DMS 273 (cell line): ENCODE measurements at regions not wholly inside any gene's neighbourhood (a gene's known extent, or its start where the extent isn't known, plus 50 kb on each side); places are given as distances from the start of the nearest gene placed in this dataset.
"Not testable (repeated sequence)": the region's sequence is repeated elsewhere in the genome, so short reads cannot be mapped to it uniquely, and the experiment has no call there.

Experiments
- DNase-seq: peaks from one replicate; lab custom pipeline; 2025; ENCODE audit not compliant: unreplicated experiment; lab: John Stamatoyannopoulos, UW

- DNase-seq = peak; percentile 90
Measured at GRCh38 chr7:131688738-131689661, 132.6 kb upstream of the PODXL start.

GRCh38 chr7:131687296-131687695 is 130.9 kb upstream of the PODXL start:
- DNase-seq = no peak

GRCh38 chr7:131686833-131687232 is 130.4 kb upstream of the PODXL start:
- DNase-seq = no peak

GRCh38 chr7:131683536-131684125 is 127.2 kb upstream of the PODXL start:
- DNase-seq = no peak

GRCh38 chr7:131681961-131682360 is 125.5 kb upstream of the PODXL start:
- DNase-seq = no peak

- not testable (repeated sequence) for DNase-seq
Measured at GRCh38 chr7:131679071-131679470, 122.6 kb upstream of the PODXL start.

GRCh38 chr7:131676850-131677249 is 120.4 kb upstream of the PODXL start:
- DNase-seq = not testable (repeated sequence)

GRCh38 chr7:131674131-131674530 is 117.7 kb upstream of the PODXL start:
- peak; percentile 64 for DNase-seq

- no peak for DNase-seq
Measured at GRCh38 chr7:131673576-131673975, 117.1 kb upstream of the PODXL start.

GRCh38 chr7:131670406-131670805 is 114.0 kb upstream of the PODXL start:
- no peak for DNase-seq

- no peak for DNase-seq
Measured at GRCh38 chr7:131667699-131668098, 111.3 kb upstream of the PODXL start.

- no peak for DNase-seq
Measured at GRCh38 chr7:131665021-131665420, 108.6 kb upstream of the PODXL start.

- DNase-seq = no peak
Measured at GRCh38 chr7:131664570-131664969, 108.1 kb upstream of the PODXL start.

- DNase-seq = not testable (repeated sequence)
Measured at GRCh38 chr7:131662301-131662873, 106.0 kb upstream of the PODXL start.

- DNase-seq = no peak
Measured at GRCh38 chr7:131657881-131658280, 101.5 kb upstream of the PODXL start.

- no peak for DNase-seq
Measured at GRCh38 chr7:131656980-131657723, 100.7 kb upstream of the PODXL start.

- no peak for DNase-seq
Measured at GRCh38 chr7:131655866-131656265, 99.4 kb upstream of the PODXL start.

GRCh38 chr7:131655447-131655846 is 99.0 kb upstream of the PODXL start:
- no peak for DNase-seq

- DNase-seq = peak; percentile 94
Measured at GRCh38 chr7:131654668-131655326, 98.4 kb upstream of the PODXL start.

GRCh38 chr7:131654249-131654558 is 97.8 kb upstream of the PODXL start:
- no peak for DNase-seq
